Esophagus squamous epithelium (tissue), 5 donors: ENCODE measurements at regions not wholly inside any gene's neighbourhood (a gene's known extent, or its start where the extent isn't known, plus 50 kb on each side); places are given as distances from the start of the nearest gene placed in this dataset.

Experiments
- DNase-seq: peaks from one replicate; lab custom pipeline; 2025; lab: John Stamatoyannopoulos, UW
- H3K27ac ChIP-seq, 4 donors: fragments of 200-600 bp; sonication (generic); one replicate each; pipeline ENCODE4 v1.5.1; 2016 to 2019; ENCODE audit warnings: mild to moderate bottlenecking in 1 of 4
- H3K27me3 ChIP-seq, 4 donors: fragments of 200-600 bp; sonication (generic); 1 replicate in 3 of 4; 2 replicates in 1 of 4; pipeline versions ENCODE4 v1.5.1 to v1.6.0; 2017 to 2021; ENCODE audit warnings: antibody characterized with exemption in 1 of 4
- H3K36me3 ChIP-seq, 3 donors: fragments of 200-600 bp; sonication (generic); one replicate each; pipeline ENCODE4 v1.5.1; 2016 to 2019
- H3K4me1 ChIP-seq, 3 donors: fragments of 200-600 bp; sonication (generic); one replicate each; pipeline ENCODE4 v1.5.1; 2017 to 2019
- H3K4me3 ChIP-seq, 4 donors: fragments of 200-600 bp; sonication (generic); 1 replicate in 3 of 4; 2 replicates in 1 of 4; pipeline ENCODE4 v1.5.1; 2016 to 2019; ENCODE audit warnings: mild to moderate bottlenecking in 2 of 4, moderate library complexity in 1 of 4
- H3K9me3 ChIP-seq, 3 donors: fragments of 200-600 bp; sonication (generic); one replicate each; pipeline ENCODE4 v1.5.1; 2016 to 2019
- CTCF ChIP-seq, 6 experiments: fragments of 450-650 bp in 4 of 6; fragments of 200-600 bp in 2 of 6; sonication (generic) in 2 of 6; IDR thresholded peaks; one replicate each; pipeline ENCODE4 v1.5.1; 2016 to 2019; ENCODE audit warnings: antibody characterized with exemption in 6 of 6, mild to moderate bottlenecking in 4 of 6, moderate library complexity in 4 of 6
- POLR2A ChIP-seq, 4 donors: fragments of 450-650 bp; IDR thresholded peaks; one replicate each; pipeline ENCODE4 v1.6.1; 2017; ENCODE audit warnings: antibody characterized with exemption in 4 of 4, mild to moderate bottlenecking in 4 of 4, moderate library complexity in 3 of 4
- WGBS, 2 donors: methylation state at CpG; one replicate each; pipeline ENCODE4 v1.1.5; 2018; 5-methylcytosine and 5-hydroxymethylcytosine counted together
- intact Hi-C: fragments of 100-400 bp; cut with DNase I; formaldehyde crosslinking; loops from one replicate; pipeline ENCODE4 v1.15.0; 2022
- donor health status: DM: yes; HTN: yes; CAD: no.

- Histone ChIP-seq H3K9me3 (no peaks in the 10 kb centered on the region), H3K4me1 (peaks cover 0 to 7% (median 0%) of the 10 kb centered on the region in 3 donors), H3K27ac (no peak overlapping the region), H3K4me3 (no peak overlapping the region), H3K27me3 (no peaks in the 10 kb centered on the region), H3K36me3 (no peaks in the 10 kb centered on the region)
- no peak for DNase-seq
- TF ChIP-seq POLR2A (IDR thresholded peaks at IDR 0.05) (no peak), CTCF (IDR thresholded peaks at IDR 0.05) (no peak)
- 16 to 40% methylated on average over 4 to 6 of the region's 7 CpGs for WGBS, 2 donors
- intact Hi-C loops: no loop called here
Observed at GRCh38 chr16:63385714-63386432, 1349.6 kb upstream of the CDH8 start.

GRCh38 chr16:63373744-63374143 lies 1337.5 kb upstream of the CDH8 start:
- 55 to 70% methylated on average over 1 of the region's 1 CpG for WGBS, 2 donors
- no peak for DNase-seq
- Histone ChIP-seq H3K4me3 (no peak overlapping the region), H3K27me3 (no peaks in the 10 kb centered on the region), H3K4me1 (no peaks in the 10 kb centered on the region), H3K9me3 (no peaks in the 10 kb centered on the region), H3K27ac (no peak overlapping the region), H3K36me3 (no peaks in the 10 kb centered on the region)
- no peak for TF ChIP-seq CTCF (IDR thresholded peaks at IDR 0.05)
- intact Hi-C loops: no loop called here

- Histone ChIP-seq H3K27ac (no peak overlapping the region), H3K36me3 (no peaks in the 10 kb centered on the region), H3K9me3 (no peaks in the 10 kb centered on the region), H3K27me3 (no peaks in the 10 kb centered on the region), H3K4me1 (no peaks in the 10 kb centered on the region), H3K4me3 (no peak overlapping the region)
- intact Hi-C loops: no loop called here
- no peak for DNase-seq
- no peak for TF ChIP-seq CTCF (IDR thresholded peaks at IDR 0.05)
- TF ChIP-seq POLR2A (IDR thresholded peaks at IDR 0.05): no peak
Observed at GRCh38 chr16:63372815-63373214, 1336.6 kb upstream of the CDH8 start.

GRCh38 chr16:63372283-63372682 lies 1336.0 kb upstream of the CDH8 start:
- TF ChIP-seq POLR2A (IDR thresholded peaks at IDR 0.05): no peak
- no peak for TF ChIP-seq CTCF (IDR thresholded peaks at IDR 0.05)
- 16 to 26% methylated on average over 3 of the region's 3 CpGs for WGBS, 2 donors
- H3K4me3 ChIP-seq: no peak overlapping the region
- intact Hi-C loops: no loop called here
- no peaks in the 10 kb centered on the region for H3K4me1 ChIP-seq
- no peaks in the 10 kb centered on the region for H3K36me3 ChIP-seq
- no peak for DNase-seq
- H3K27ac ChIP-seq: no peak overlapping the region
- no peaks in the 10 kb centered on the region for H3K9me3 ChIP-seq
- H3K27me3 ChIP-seq: no peaks in the 10 kb centered on the region

- intact Hi-C loops: no loop called here
- H3K27ac ChIP-seq: no peak overlapping the region
- no peaks in the 10 kb centered on the region for H3K27me3 ChIP-seq
- 44 to 54% methylated on average over 4 of the region's 4 CpGs for WGBS, 2 donors
- no peaks in the 10 kb centered on the region for H3K36me3 ChIP-seq
- DNase-seq: no peak
- no peak for TF ChIP-seq POLR2A (IDR thresholded peaks at IDR 0.05)
- TF ChIP-seq CTCF (IDR thresholded peaks at IDR 0.05): no peak
- no peaks in the 10 kb centered on the region for H3K9me3 ChIP-seq
- no peak overlapping the region for H3K4me3 ChIP-seq
- H3K4me1 ChIP-seq: no peaks in the 10 kb centered on the region
Observed at GRCh38 chr16:63365649-63366304, 1329.5 kb upstream of the CDH8 start.
